HL-60 (cell line): ENCODE measurements at regions not wholly inside any gene's neighbourhood (a gene's known extent, or its start where the extent isn't known, plus 50 kb on each side); places are given as distances from the start of the nearest gene placed in this dataset.

Experiments
- DNase-seq, 2 experiments: peaks; one replicate each; pipeline ENCODE4 v3.0.0-alpha.2; 2010 to 2020; ENCODE audit warnings: low read depth in 1 of 2, low spot score in 1 of 2
- H3K27ac ChIP-seq: fragments of 250-450 bp; sonication (Bioruptor Pico); replicated peaks from 2 replicates; pipeline ENCODE4 v1.5.1; 2020; ENCODE audit warnings: mild to moderate bottlenecking, moderate library complexity
- H3K27me3 ChIP-seq: fragments of 250-450 bp; sonication (Bioruptor Pico); 2 replicates; pipeline ENCODE4 v1.5.1; 2021; ENCODE audit warnings: mild to moderate bottlenecking, moderate library complexity; ENCODE audit not compliant: insufficient read depth, poor library complexity, severe bottlenecking
- H3K4me3 ChIP-seq: replicated peaks from 2 replicates; pipeline ENCODE4 v1.5.1; 2011; ENCODE audit warnings: mild to moderate bottlenecking, control low read depth, low read length; ENCODE audit not compliant: insufficient read depth
- CTCF ChIP-seq: IDR thresholded peaks from one replicate; pipeline ENCODE4 v1.5.1; 2011; ENCODE audit warnings: low read length, control low read depth, inconsistent platforms; ENCODE audit not compliant: insufficient read depth
- GABPA ChIP-seq: IDR thresholded peaks from 2 replicates; pipeline ENCODE4 v1.6.1; 2012; ENCODE audit warnings: low read depth
- POLR2AphosphoS5 ChIP-seq: IDR thresholded peaks from 2 replicates; pipeline ENCODE4 v1.6.1; 2012; ENCODE audit warnings: low read depth
- REST ChIP-seq: IDR thresholded peaks from 2 replicates; pipeline ENCODE4 v1.6.1; 2012; ENCODE audit warnings: low read depth; ENCODE audit not compliant: insufficient replicate concordance
- SPI1 ChIP-seq: IDR thresholded peaks from 2 replicates; pipeline ENCODE4 v1.6.1; 2012; ENCODE audit warnings: low read depth, mild to moderate bottlenecking, borderline replicate concordance

DNA sequence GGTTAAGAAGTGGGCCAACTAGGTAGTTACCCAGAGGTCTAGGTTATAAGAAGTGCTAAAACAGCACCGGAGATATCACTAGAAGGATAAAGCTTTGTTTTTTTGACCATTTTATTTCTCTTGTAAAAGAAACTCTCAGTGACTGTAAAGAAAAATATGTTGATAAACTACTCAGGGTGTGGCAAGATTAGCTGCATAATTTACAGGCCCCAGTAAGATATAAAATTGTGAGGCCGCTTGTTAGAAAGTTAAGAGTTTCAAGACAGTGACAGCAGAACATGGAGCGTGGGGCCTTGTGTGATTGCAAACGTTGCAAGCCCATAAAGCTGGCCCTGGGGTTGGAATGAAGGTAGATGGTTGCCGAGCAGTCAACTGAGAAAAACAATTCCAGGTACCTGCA is 263.7 kb upstream of the EEF2KMT start:
- no peak for DNase-seq
- Histone ChIP-seq H3K4me3 (no peak overlapping the region), H3K27me3 (no peaks in the 10 kb centered on the region), H3K27ac (no peak overlapping the region)
- no peak for TF ChIP-seq POLR2AphosphoS5
- TF ChIP-seq REST, result no peak
- TF ChIP-seq GABPA, result no peak
- no peak for TF ChIP-seq SPI1
- TF ChIP-seq CTCF, result no peak

DNA sequence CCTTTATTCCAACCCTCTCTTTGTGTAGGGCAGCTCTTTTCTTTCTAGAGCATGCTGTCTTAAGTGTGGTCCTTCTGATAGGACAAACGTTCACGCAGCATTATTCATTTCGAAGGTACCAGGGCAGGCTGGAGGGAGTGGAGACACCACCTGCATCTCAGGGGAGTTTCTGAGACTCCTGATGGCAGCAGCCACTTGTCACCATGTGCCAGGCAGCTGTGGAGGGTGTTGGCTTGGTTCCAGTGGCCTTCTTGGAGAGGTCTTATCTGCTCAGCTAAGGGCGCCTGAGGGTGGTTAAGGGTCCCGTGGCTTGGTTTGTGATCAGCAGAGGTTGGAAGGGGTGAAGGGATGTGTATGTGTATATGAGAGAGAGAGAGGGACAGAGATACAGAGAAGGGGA is 257.1 kb upstream of the EEF2KMT start:
- TF ChIP-seq REST, result no peak
- TF ChIP-seq GABPA, result no peak
- no peak for TF ChIP-seq POLR2AphosphoS5
- TF ChIP-seq CTCF, result no peak
- TF ChIP-seq SPI1, result no peak
- DNase-seq, result no peak
- Histone ChIP-seq H3K27me3 (no peaks in the 10 kb centered on the region), H3K4me3 (no peak overlapping the region), H3K27ac (no peak overlapping the region)

GRCh38 chr16:5349670-5350517 is 252.3 kb upstream of the EEF2KMT start:
- TF ChIP-seq CTCF (no peak), SPI1 (no peak), REST (no peak), GABPA (no peak), POLR2AphosphoS5 (no peak)
- H3K27ac ChIP-seq, result no peak overlapping the region

More at GRCh38 chr16:5349670-5350517, 252.3 kb upstream of the EEF2KMT start:
- Histone ChIP-seq H3K4me3 (no peak overlapping the region), H3K27me3 (no peaks in the 10 kb centered on the region)
- no peak for DNase-seq
